Fibroblast of pulmonary artery (primary cell): ENCODE measurements at regions not wholly inside any gene's neighbourhood (a gene's known extent, or its start where the extent isn't known, plus 50 kb on each side); places are given as distances from the start of the nearest gene placed in this dataset.

Experiments used
- DNase-seq: peaks from one replicate; pipeline ENCODE4 v3.0.0-alpha.2; 2010; ENCODE audit warnings: low read depth
- H3K4me3 ChIP-seq: replicated peaks from 2 replicates; pipeline ENCODE4 v1.5.1; 2011; ENCODE audit warnings: low read depth, mild to moderate bottlenecking, control low read depth, low read length, moderate library complexity
- CTCF ChIP-seq: IDR thresholded peaks from 2 replicates; pipeline ENCODE4 v1.5.1; 2011; ENCODE audit warnings: mild to moderate bottlenecking, control low read depth, low read length, inconsistent platforms; ENCODE audit errors: missing control alignments

- no peak for DNase-seq
- H3K4me3 ChIP-seq = no peak overlapping the region
- TF ChIP-seq CTCF = no peak
Measured at GRCh38 chr6:117810269-117810668, 96.8 kb upstream of the SLC35F1 start.

- DNase-seq = no peak
Measured at GRCh38 chr6:117817499-117817898, 89.6 kb upstream of the SLC35F1 start.

DNA sequence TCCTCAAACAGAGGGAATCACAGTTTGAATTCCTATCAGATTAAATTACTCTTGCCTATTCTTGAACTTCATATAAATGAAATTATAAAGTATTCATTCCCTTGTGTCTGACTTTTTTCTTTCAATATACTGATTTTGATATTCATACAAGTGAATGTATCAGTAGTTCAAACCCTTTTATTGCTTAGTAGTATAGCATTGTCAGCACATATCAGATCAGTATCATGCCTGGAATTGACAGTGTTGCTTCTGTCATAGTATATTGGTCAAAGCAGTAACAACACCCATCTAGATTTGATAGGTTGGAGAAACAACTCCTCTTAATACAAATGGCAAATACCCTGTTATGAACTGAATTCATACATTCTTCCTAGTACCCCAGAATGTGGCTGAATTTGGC lies 89.1 kb upstream of the SLC35F1 start:
- no peak for TF ChIP-seq CTCF
- H3K4me3 ChIP-seq = no peak overlapping the region
- no peak for DNase-seq

More at GRCh38 chr6:117817499-117817898, 89.6 kb upstream of the SLC35F1 start:
- no peak overlapping the region for H3K4me3 ChIP-seq
- TF ChIP-seq CTCF = no peak

GRCh38 chr6:117818449-117818848 lies 88.6 kb upstream of the SLC35F1 start:
- no peak for TF ChIP-seq CTCF
- no peak overlapping the region for H3K4me3 ChIP-seq
- DNase-seq = no peak

- H3K4me3 ChIP-seq = peak overlapping the region; percentile 40
- peak; percentile 37 for TF ChIP-seq CTCF
- DNase-seq = peak; percentile 32
Measured at GRCh38 chr6:117829594-117830319, 77.3 kb upstream of the SLC35F1 start.

- no peak for TF ChIP-seq CTCF
- DNase-seq = no peak
- no peak overlapping the region for H3K4me3 ChIP-seq
Measured at GRCh38 chr6:117837261-117837660, 69.8 kb upstream of the SLC35F1 start.

- peak; percentile 32 for TF ChIP-seq CTCF
- H3K4me3 ChIP-seq = no peak overlapping the region
- peak; percentile 47 for DNase-seq
Measured at GRCh38 chr6:117840541-117840983, 66.5 kb upstream of the SLC35F1 start.
